ENCODE measurements at regions not wholly inside any gene's neighbourhood (a gene's known extent, or its start where the extent isn't known, plus 50 kb on each side); places are given as distances from the start of the nearest gene placed in this dataset.

DNA sequence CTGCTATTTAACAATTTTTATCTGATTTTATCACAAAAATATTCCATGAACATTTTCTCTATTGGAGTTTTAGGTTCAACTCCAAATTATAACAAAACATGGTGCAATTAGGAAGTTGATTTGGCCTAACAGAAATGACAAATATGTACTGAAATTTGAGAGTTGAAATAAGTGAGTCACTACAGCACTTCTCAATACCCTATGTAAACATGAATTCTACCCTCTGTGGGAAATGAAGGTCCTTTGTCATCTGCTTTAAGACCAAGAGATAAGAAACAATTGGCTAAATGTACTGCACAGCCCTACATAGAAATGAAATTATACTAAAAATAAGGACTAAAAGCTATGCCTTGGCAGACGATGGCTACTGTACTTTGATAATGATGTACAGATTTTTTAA is 86.2 kb upstream of the BEND6 start:
- no peak for TF ChIP-seq EZH2phosphoT487 (IDR thresholded peaks at IDR 0.05; ENCODE audit: borderline replicate concordance, low read length)
- TF ChIP-seq, protein P1, sequence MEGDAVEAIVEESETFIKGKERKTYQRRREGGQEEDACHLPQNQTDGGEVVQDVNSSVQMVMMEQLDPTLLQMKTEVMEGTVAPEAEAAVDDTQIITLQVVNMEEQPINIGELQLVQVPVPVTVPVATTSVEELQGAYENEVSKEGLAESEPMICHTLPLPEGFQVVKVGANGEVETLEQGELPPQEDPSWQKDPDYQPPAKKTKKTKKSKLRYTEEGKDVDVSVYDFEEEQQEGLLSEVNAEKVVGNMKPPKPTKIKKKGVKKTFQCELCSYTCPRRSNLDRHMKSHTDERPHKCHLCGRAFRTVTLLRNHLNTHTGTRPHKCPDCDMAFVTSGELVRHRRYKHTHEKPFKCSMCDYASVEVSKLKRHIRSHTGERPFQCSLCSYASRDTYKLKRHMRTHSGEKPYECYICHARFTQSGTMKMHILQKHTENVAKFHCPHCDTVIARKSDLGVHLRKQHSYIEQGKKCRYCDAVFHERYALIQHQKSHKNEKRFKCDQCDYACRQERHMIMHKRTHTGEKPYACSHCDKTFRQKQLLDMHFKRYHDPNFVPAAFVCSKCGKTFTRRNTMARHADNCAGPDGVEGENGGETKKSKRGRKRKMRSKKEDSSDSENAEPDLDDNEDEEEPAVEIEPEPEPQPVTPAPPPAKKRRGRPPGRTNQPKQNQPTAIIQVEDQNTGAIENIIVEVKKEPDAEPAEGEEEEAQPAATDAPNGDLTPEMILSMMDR (IDR thresholded peaks at IDR 0.05; ENCODE audit: low read depth, low read length, poor library complexity, severe bottlenecking) = no peak

All from DOHH2 (cell line).